B cell (primary cell): ENCODE measurements at regions not wholly inside any gene's neighbourhood (a gene's known extent, or its start where the extent isn't known, plus 50 kb on each side); places are given as distances from the start of the nearest gene placed in this dataset.
"Not testable (repeated sequence)": the region's sequence is repeated elsewhere in the genome, so short reads cannot be mapped to it uniquely, and the experiment has no call there.

Source experiments
- ATAC-seq: fragments of 200-7000 bp; cut with Tn5 transposase; one replicate; pipeline ENCODE4 v1.10.0; 2021; ENCODE audit warnings: low read depth, mild to moderate bottlenecking, moderate number of reproducible peaks, moderate library complexity
- CTCF ChIA-PET: fragments of 350-600 bp; sonication (Branson Sonifier 250); formaldehyde crosslinking; loops from one replicate; lab custom pipeline; 2021; ENCODE audit warnings: antibody characterized with exemption, inconsistent platforms; lab: Charles Lee
- POLR2A ChIA-PET: fragments of 350-600 bp; sonication (Branson Sonifier 250); formaldehyde crosslinking; loops from one replicate; lab custom pipeline; 2021; ENCODE audit warnings: antibody characterized with exemption; lab: Charles Lee
- DNase-seq: peaks from one replicate; pipeline ENCODE4 v3.0.0; 2013
- H2AFZ ChIP-seq: 2 replicates; pipeline ENCODE4 v1.6.1; 2012; ENCODE audit warnings: mild to moderate bottlenecking, low read depth, low read length; ENCODE audit not compliant: insufficient read depth, poor library complexity, severe bottlenecking
- H3K27ac ChIP-seq, 2 donors: 1 replicate in 1 of 2; 2 replicates in 1 of 2; pipeline ENCODE4 v1.5.1; 2012 to 2013; ENCODE audit warnings: low read length in 2 of 2, mild to moderate bottlenecking in 2 of 2, moderate library complexity in 1 of 2
- H3K27me3 ChIP-seq, 4 experiments: fragments of 200-600 bp in 1 of 4; sonication (generic) in 1 of 4; replicated peaks in 1 of 4; 1 replicate in 2 of 4; 2 replicates in 2 of 4; pipeline versions ENCODE4 v1.6.1 to v1.7.0; 2013 to 2016; ENCODE audit warnings: low read length in 3 of 4, mild to moderate bottlenecking in 2 of 4, mixed read lengths in 1 of 4, moderate library complexity in 1 of 4; ENCODE audit not compliant: insufficient read depth in 4 of 4, control insufficient read depth in 3 of 4; ENCODE audit errors: control extremely low read depth in 1 of 4
- H3K36me3 ChIP-seq, 2 experiments: replicated peaks in 1 of 2; 1 replicate in 1 of 2; 2 replicates in 1 of 2; pipeline versions ENCODE4 v1.6.1 to v1.7.1; 2013; ENCODE audit warnings: low read length in 1 of 2; ENCODE audit not compliant: insufficient read depth in 2 of 2, control insufficient read depth in 1 of 2; ENCODE audit errors: control extremely low read depth in 1 of 2, extremely low read depth in 1 of 2
- H3K4me1 ChIP-seq, 2 donors: fragments of 200-600 bp in 1 of 2; sonication (generic) in 1 of 2; 1 replicate in 1 of 2; 2 replicates in 1 of 2; pipeline versions ENCODE4 v1.5.1 to v1.6.1; 2013 to 2017; ENCODE audit warnings: low read length in 2 of 2; ENCODE audit not compliant: control insufficient read depth in 2 of 2, insufficient read depth in 2 of 2
- H3K4me2 ChIP-seq: replicated peaks from 2 replicates; pipeline ENCODE3; 2012; ENCODE audit warnings: mild to moderate bottlenecking, low read depth, low read length; ENCODE audit not compliant: poor library complexity, severe bottlenecking
- H3K4me3 ChIP-seq, 5 experiments: fragments of 200-600 bp in 1 of 5; sonication (generic) in 1 of 5; 1 replicate in 3 of 5; 2 replicates in 2 of 5; pipeline versions ENCODE4 v1.5.1 to v1.7.0; 2011 to 2016; ENCODE audit warnings: low read length in 4 of 5, mild to moderate bottlenecking in 4 of 5, low read depth in 2 of 5, control low read depth in 1 of 5, moderate library complexity in 1 of 5; ENCODE audit not compliant: insufficient read depth in 1 of 5; ENCODE audit errors: control extremely low read depth in 1 of 5, extremely low read depth in 1 of 5
- H3K79me2 ChIP-seq: fragments of 200-600 bp; sonication (generic); one replicate; pipeline ENCODE4 v1.6.0; 2016; ENCODE audit warnings: low read length; ENCODE audit not compliant: control insufficient read depth, insufficient read depth
- H3K9ac ChIP-seq: fragments of 200-600 bp; sonication (generic); 2 replicates; pipeline ENCODE4 v1.6.1; 2017; ENCODE audit warnings: mild to moderate bottlenecking, low read length, moderate library complexity
- H3K9me3 ChIP-seq, 3 donors: one replicate each; pipeline versions ENCODE4 v1.6.1 to v1.7.1; 2013; ENCODE audit warnings: low read length in 2 of 3; ENCODE audit not compliant: control insufficient read depth in 2 of 3, insufficient read depth in 1 of 3; ENCODE audit errors: control extremely low read depth in 1 of 3
- H4K20me1 ChIP-seq: 2 replicates; pipeline ENCODE4 v1.6.0; 2012; ENCODE audit warnings: mild to moderate bottlenecking, low read length; ENCODE audit not compliant: insufficient read depth, control insufficient read depth, poor library complexity, severe bottlenecking
- H3K27ac Mint-ChIP-seq: one replicate; pipeline ENCODE4 v1.8.0; 2021; ENCODE audit warnings: mixed read lengths
- H3K27me3 Mint-ChIP-seq: one replicate; pipeline ENCODE4 v1.8.0; 2021; ENCODE audit warnings: mixed read lengths
- H3K4me1 Mint-ChIP-seq: one replicate; pipeline ENCODE4 v1.8.0; 2021; ENCODE audit warnings: mixed read lengths
- H3K4me3 Mint-ChIP-seq: one replicate; pipeline ENCODE4 v1.8.0; 2021; ENCODE audit warnings: mixed read lengths
- H3K9me3 Mint-ChIP-seq: one replicate; pipeline ENCODE4 v1.8.0; 2022; ENCODE audit warnings: mixed read lengths; ENCODE audit not compliant: insufficient read depth
- EZH2 ChIP-seq: IDR thresholded peaks from 2 replicates; pipeline ENCODE4 v1.6.1; 2012; ENCODE audit warnings: borderline replicate concordance, low read depth, mild to moderate bottlenecking, moderate library complexity, low read length; ENCODE audit not compliant: insufficient read depth, poor library complexity, severe bottlenecking
- WGBS: methylation state at CpG from one replicate; pipeline ENCODE4 v1.1.5; 2013; ENCODE audit warnings: missing lambda C conversion rate; ENCODE audit not compliant: insufficient coverage; 5-methylcytosine and 5-hydroxymethylcytosine counted together
- intact Hi-C: fragments of 100-400 bp; cut with micrococcal nuclease; formaldehyde crosslinking; loops from one replicate; pipeline ENCODE4 v1.10.0; 2022
- TF ChIP-seq, protein P1 (sequence below): fragments of 200-600 bp; IDR thresholded peaks from one replicate; pipeline ENCODE4 v1.8.0; 2022; ENCODE audit warnings: antibody characterized with exemption, mild to moderate bottlenecking

DNA sequence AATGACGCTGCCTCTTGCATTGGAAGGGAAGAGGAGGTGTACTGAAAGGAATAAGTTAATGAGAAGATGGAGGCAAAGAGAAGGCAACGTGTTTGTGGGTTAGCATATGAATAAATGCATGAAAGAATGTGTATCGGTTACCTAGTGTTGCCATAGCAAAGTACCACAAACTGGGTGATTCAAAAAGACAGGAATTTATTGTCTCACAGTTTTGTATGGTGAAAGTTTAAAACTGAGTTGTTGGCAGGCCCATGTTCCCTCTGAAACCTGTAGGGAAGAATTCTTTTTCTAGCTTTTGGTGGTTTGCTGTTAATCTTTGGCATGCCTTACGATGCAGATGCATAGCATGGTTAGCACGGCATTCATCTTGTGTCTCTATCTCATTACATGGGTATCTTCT, 729.9 kb downstream of the MECOM start:
- Histone ChIP-seq H2AFZ (no peak overlapping the region), H3K4me3 (no peak overlapping the region), H3K27me3 (no peaks in the 10 kb centered on the region), H3K79me2 (no peaks in the 10 kb centered on the region), H3K27ac (no peak overlapping the region), H3K36me3 (no peaks in the 10 kb centered on the region), H4K20me1 (no peaks in the 10 kb centered on the region), H3K9ac (no peak overlapping the region), H3K4me1 (no peaks in the 10 kb centered on the region), H3K9me3 (peaks cover 0 to 3% (median 0%) of the 10 kb centered on the region in 3 donors), H3K4me2 (no peak overlapping the region)
- H3K9me3 Mint-ChIP-seq = peaks cover 8% of the 10 kb centered on the region
- no peaks in the 10 kb centered on the region for H3K27me3 Mint-ChIP-seq
- no peak for DNase-seq
- intact Hi-C loops = no loop called here
- no peaks in the 10 kb centered on the region for H3K4me1 Mint-ChIP-seq
- POLR2A ChIA-PET = no interaction called here
- CTCF ChIA-PET = no interaction called here
- H3K4me3 Mint-ChIP-seq = no peak overlapping the region
- WGBS = 80% methylated on average over 3 of the region's 5 CpGs
- no peak overlapping the region for H3K27ac Mint-ChIP-seq
- ATAC-seq = no peak
- TF ChIP-seq EZH2 = no peak
- TF ChIP-seq, protein P1, sequence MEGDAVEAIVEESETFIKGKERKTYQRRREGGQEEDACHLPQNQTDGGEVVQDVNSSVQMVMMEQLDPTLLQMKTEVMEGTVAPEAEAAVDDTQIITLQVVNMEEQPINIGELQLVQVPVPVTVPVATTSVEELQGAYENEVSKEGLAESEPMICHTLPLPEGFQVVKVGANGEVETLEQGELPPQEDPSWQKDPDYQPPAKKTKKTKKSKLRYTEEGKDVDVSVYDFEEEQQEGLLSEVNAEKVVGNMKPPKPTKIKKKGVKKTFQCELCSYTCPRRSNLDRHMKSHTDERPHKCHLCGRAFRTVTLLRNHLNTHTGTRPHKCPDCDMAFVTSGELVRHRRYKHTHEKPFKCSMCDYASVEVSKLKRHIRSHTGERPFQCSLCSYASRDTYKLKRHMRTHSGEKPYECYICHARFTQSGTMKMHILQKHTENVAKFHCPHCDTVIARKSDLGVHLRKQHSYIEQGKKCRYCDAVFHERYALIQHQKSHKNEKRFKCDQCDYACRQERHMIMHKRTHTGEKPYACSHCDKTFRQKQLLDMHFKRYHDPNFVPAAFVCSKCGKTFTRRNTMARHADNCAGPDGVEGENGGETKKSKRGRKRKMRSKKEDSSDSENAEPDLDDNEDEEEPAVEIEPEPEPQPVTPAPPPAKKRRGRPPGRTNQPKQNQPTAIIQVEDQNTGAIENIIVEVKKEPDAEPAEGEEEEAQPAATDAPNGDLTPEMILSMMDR = no peak

DNA sequence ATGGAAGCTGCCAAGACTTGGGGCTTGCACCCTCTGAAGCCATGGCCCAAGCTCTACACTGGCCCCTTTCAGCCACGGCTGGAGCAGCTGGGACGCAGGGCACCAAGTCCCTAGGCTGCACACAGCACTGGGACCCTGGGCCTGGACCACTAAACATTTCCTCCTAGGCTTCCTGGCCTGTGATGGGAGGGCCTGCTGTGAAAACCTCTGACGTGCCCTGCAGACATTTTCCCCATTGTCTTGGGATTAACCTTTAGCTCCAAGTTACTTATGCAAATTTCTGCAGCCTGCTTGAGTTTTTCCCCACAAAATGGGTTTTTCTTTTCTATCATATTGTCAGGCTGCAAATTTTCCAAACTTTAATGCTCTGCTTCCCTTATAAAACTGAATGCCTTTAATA, 733.5 kb downstream of the MECOM start:
- H4K20me1 ChIP-seq, H3K9me3 Mint-ChIP-seq: not testable (repeated sequence)
- 71% methylated on average over 3 of the region's 3 CpGs for WGBS

More for the DNA sequence above, 733.5 kb downstream of the MECOM start:
- H2AFZ ChIP-seq, H3K4me3 Mint-ChIP-seq, H3K4me1 Mint-ChIP-seq, H3K36me3 ChIP-seq, H3K9me3 ChIP-seq, H3K4me2 ChIP-seq, H3K4me3 ChIP-seq, H3K79me2 ChIP-seq, POLR2A ChIA-PET, H3K27ac Mint-ChIP-seq, H3K27ac ChIP-seq, H3K27me3 ChIP-seq, CTCF ChIA-PET, H3K4me1 ChIP-seq, DNase-seq, H3K9ac ChIP-seq, ATAC-seq, intact Hi-C loops, H3K27me3 Mint-ChIP-seq: not testable (repeated sequence)
